Activated naive CD8-positive, alpha-beta T cell treated with anti-CD3 and anti-CD28 coated beads, Interleukin-2, amount 10 ng/mL, durations not matched to agents 7 days and 5 days (primary cell): ENCODE measurements at regions not wholly inside any gene's neighbourhood (a gene's known extent, or its start where the extent isn't known, plus 50 kb on each side); places are given as distances from the start of the nearest gene placed in this dataset.

ENCODE experiments used
- ATAC-seq: fragments of 150-1000 bp; cut with Tn5 transposase; one replicate; pipeline ENCODE4 v1.10.0; 2021; ENCODE audit warnings: low read depth, moderate library complexity
- POLR2A ChIA-PET: fragments of 350-600 bp; sonication (Branson Sonifier 250); formaldehyde crosslinking; loops from one replicate; lab custom pipeline; 2021; ENCODE audit warnings: antibody characterized with exemption; lab: Charles Lee
- DNase-seq: peaks from one replicate; pipeline ENCODE4 v3.0.0; 2021
- H3K27ac Mint-ChIP-seq: one replicate; pipeline ENCODE4 v1.8.0; 2022; ENCODE audit warnings: mild to moderate bottlenecking, mixed read lengths
- H3K27me3 Mint-ChIP-seq: one replicate; pipeline ENCODE4 v1.8.0; 2022; ENCODE audit warnings: mild to moderate bottlenecking, moderate library complexity, mixed read lengths
- H3K36me3 Mint-ChIP-seq: one replicate; pipeline ENCODE4 v1.8.0; 2021; ENCODE audit warnings: mild to moderate bottlenecking, mixed read lengths
- H3K4me1 Mint-ChIP-seq: one replicate; pipeline ENCODE4 v1.8.0; 2021; ENCODE audit warnings: mixed read lengths
- H3K4me3 Mint-ChIP-seq: one replicate; pipeline ENCODE4 v1.8.0; 2022; ENCODE audit warnings: mild to moderate bottlenecking, moderate library complexity, mixed read lengths
- H3K9me3 Mint-ChIP-seq: one replicate; pipeline ENCODE4 v1.8.0; 2021; ENCODE audit warnings: mixed read lengths

DNA sequence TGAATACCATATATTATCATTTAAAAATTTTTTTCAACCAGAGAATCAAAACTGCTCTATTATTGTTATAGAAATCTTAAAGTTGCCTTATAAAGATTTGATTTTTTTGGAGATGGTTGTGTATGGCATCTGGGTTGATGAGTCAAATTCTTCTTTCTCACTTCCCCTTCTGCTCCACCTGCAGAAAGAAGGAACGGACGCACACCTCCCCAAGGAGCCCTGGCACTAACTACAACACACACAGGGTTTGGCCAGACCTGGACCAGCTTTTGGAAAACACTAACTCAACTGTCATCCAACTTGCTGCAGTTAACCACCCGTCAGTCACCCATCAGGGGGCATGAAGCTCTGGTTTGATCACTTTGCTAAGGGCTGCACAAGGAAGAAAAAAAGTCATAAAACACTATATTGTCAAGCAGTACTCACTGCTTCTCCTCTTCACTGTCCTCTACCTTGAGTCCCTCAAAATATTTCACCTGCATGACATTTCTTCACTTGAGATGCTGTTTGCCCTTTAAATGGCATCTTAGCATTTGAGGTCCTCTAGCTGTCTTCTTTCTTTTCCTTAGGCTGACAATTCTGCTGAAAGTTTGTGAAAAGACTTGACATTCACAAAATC lies 266.7 kb upstream of the PHF14 start:
- Mint-ChIP-seq H3K36me3 (no peaks in the 10 kb centered on the region), H3K27me3 (peaks cover 3% of the 10 kb centered on the region), H3K9me3 (no peaks in the 10 kb centered on the region), H3K4me3 (no peak overlapping the region), H3K27ac (no peak overlapping the region), H3K4me1 (no peaks in the 10 kb centered on the region)
- no peak for DNase-seq
- POLR2A ChIA-PET: no interaction called here
- no peak for ATAC-seq

DNA sequence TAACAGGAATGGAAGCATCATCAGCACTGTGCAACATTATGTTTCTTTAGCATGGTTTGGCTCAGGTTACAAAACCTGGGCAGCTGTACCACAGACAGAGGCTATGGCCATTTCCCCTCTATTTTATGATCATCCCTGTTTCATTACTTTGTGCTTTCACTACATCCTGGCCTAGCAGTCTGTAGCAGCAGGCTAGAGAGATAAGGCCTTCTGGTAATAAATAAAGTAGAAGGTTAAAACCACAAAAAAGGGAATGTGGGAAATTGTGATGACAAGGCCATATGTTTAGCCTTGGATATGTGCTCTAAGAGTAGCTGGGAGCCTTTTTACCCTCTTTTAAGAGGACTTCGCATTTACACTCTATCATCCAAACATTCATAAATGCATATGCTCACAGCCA lies 266.2 kb upstream of the PHF14 start:
- Mint-ChIP-seq H3K36me3 (no peaks in the 10 kb centered on the region), H3K4me3 (no peak overlapping the region), H3K27me3 (peaks cover 3% of the 10 kb centered on the region), H3K9me3 (no peaks in the 10 kb centered on the region), H3K4me1 (no peaks in the 10 kb centered on the region), H3K27ac (no peak overlapping the region)
- DNase-seq (no peak), ATAC-seq (no peak)
- POLR2A ChIA-PET: no interaction called here

DNA sequence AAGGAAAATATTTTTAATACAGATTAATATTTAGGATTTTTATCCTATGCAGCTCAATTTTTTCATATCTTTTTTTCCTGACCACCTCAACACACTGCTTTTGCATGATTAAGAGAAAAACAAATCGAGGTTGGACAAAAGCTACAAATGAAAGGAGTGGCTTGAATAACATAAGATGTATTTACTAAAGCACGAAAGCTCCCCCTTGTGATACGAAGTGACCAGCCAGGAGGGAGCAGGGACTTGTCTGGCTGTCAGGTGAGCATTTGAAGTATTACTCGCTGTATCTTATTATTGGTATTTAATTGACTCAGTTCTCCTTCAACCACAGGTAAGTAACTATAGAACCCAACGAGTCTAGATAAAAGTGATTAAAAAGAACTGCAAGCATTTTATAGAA lies 265.2 kb upstream of the PHF14 start:
- ATAC-seq (no peak), DNase-seq (no peak)
- POLR2A ChIA-PET: no interaction called here
- H3K4me1 Mint-ChIP-seq: no peaks in the 10 kb centered on the region
- no peak overlapping the region for H3K4me3 Mint-ChIP-seq
- H3K27me3 Mint-ChIP-seq: peaks cover 3% of the 10 kb centered on the region
- no peaks in the 10 kb centered on the region for H3K9me3 Mint-ChIP-seq
- no peaks in the 10 kb centered on the region for H3K36me3 Mint-ChIP-seq
- no peak overlapping the region for H3K27ac Mint-ChIP-seq

DNA sequence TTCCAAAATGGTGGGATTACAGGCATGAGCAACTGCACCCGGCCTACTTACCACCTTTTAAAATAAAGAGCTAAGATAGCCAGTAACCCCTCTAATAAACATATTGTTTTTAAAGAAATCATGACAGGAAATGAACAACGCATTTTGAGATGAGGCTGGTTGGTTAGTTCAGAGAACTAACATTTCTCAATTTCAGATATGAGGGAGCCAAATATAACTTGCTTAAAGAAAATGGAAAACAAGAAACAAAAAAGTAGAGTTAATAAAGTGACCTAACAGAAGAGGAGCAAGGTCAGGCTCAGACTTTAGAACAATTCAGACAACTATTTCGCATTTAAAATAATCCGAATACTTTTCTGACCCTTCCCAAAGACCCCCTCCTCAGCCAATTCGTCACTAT lies 254.9 kb upstream of the PHF14 start:
- peaks cover 1% of the 10 kb centered on the region for H3K27me3 Mint-ChIP-seq
- no peak overlapping the region for H3K4me3 Mint-ChIP-seq
- POLR2A ChIA-PET: no interaction called here
- H3K27ac Mint-ChIP-seq: no peak overlapping the region
- no peaks in the 10 kb centered on the region for H3K36me3 Mint-ChIP-seq
- DNase-seq (no peak), ATAC-seq (no peak)
- no peaks in the 10 kb centered on the region for H3K4me1 Mint-ChIP-seq
- no peaks in the 10 kb centered on the region for H3K9me3 Mint-ChIP-seq

DNA sequence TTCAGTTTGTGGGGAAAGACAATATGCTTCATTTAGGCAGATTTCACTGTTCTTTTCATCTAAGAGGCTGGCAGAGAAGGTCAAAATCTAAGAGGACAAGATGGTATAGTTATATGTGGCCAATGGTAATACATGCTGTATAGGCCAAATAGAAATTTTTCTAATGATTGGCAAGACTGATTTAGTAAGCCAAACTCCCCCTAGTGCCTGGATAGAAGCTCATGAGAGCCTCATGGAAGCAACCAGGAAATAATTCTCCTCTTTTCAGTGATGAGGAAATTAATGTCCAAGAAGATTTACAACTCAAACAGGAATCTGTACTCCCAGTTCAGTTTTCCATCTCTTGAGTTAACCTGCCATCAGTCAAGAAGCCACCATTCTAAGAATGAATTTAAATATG lies 253.6 kb upstream of the PHF14 start:
- POLR2A ChIA-PET: no interaction called here
- ATAC-seq (no peak), DNase-seq (no peak)
- Mint-ChIP-seq H3K36me3 (no peaks in the 10 kb centered on the region), H3K27ac (no peak overlapping the region), H3K4me3 (no peak overlapping the region), H3K4me1 (no peaks in the 10 kb centered on the region), H3K9me3 (no peaks in the 10 kb centered on the region), H3K27me3 (peaks cover 4% of the 10 kb centered on the region)

DNA sequence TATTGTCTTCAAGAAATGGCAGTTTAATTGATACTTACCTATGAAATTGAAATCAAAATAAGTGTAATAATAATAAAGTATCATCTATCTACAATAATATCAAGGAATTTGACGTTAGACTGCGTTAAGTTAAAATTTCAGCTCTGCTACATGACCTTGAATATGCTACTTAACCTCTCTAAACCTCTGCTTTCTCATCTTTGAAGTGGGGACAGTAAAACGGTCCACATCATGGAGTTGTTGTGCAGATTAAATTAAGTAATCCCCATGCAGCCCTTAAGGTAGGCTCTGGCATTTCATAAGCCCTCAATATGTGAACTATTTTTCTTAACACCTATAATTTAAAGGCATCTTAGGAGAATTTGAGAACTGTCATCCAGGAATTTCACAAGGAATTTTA lies 252.4 kb upstream of the PHF14 start:
- H3K4me1 Mint-ChIP-seq: no peaks in the 10 kb centered on the region
- H3K27ac Mint-ChIP-seq: no peak overlapping the region
- ATAC-seq: no peak

DNA sequence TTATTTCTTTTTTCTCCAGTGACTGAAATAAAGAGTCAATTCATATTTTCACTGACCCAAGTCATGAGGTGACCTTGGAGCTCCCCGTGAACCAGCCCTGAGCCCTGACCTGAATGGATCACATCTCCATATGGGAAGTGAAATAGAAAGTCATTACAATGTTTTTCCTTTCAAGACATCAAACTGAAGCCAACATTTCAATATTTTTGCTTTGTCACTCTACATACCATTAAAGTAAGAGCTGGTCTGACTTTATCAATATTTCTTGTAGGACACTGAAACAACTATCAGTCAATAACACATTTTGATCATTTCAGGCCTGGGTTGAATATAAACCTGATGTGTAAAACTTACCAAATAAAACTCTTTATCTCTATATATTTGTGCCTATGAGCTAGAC lies 249.8 kb upstream of the PHF14 start:
- Mint-ChIP-seq H3K27ac (no peak overlapping the region), H3K4me1 (no peaks in the 10 kb centered on the region), H3K9me3 (no peaks in the 10 kb centered on the region), H3K27me3 (peaks cover 6% of the 10 kb centered on the region), H3K36me3 (no peaks in the 10 kb centered on the region), H3K4me3 (no peak overlapping the region)
- POLR2A ChIA-PET: no interaction called here
- no peak for ATAC-seq
- no peak for DNase-seq

More for the DNA sequence above, 252.4 kb upstream of the PHF14 start:
- no peaks in the 10 kb centered on the region for H3K36me3 Mint-ChIP-seq
- H3K9me3 Mint-ChIP-seq: no peaks in the 10 kb centered on the region
- H3K27me3 Mint-ChIP-seq: peaks cover 4% of the 10 kb centered on the region
- DNase-seq: no peak
- no peak overlapping the region for H3K4me3 Mint-ChIP-seq
- POLR2A ChIA-PET: no interaction called here

DNA sequence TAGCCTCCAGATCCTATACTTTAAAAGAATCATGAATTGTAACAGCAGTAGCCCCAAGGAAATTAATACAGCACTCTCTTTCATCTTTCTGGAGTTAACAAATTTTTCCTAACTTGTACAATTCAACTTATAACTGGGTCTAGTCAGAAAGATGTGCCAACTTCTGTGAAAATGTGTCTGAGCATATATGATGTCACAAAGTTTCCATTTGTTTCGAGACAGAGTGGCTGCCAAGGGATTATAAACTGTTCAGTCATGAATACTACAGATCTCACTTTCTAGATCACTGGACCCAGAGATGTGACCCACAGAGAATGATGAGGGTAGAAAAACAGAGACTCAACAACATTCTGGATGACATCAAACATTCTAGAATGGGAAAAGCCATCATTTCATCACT lies 249.2 kb upstream of the PHF14 start:
- H3K27me3 Mint-ChIP-seq: peaks cover 8% of the 10 kb centered on the region

DNA sequence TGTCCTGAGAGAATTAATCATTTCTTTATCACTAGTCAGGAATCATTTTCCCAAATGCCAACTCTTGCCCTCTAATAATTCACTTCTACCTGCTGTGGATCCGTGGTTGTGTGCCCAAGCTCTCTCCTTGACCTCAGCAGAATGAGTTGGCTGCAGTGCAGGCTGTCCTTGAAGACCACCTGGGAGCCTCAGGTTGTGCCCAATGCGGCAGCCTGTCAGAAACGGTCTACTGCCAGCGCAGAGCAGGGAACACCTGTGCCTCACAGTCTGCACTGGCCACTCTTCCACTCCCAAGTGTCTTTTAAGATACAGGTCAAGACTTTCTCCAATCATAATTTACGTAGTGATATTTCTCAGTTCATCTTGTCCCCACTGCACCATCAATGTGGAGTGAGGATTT lies 246.0 kb upstream of the PHF14 start:
- no peak overlapping the region for H3K4me3 Mint-ChIP-seq
- no peak for ATAC-seq
- no peak overlapping the region for H3K27ac Mint-ChIP-seq
- no peak for DNase-seq
- H3K9me3 Mint-ChIP-seq: no peaks in the 10 kb centered on the region
- POLR2A ChIA-PET: no interaction called here
- H3K27me3 Mint-ChIP-seq: peaks cover 8% of the 10 kb centered on the region
- H3K4me1 Mint-ChIP-seq: no peaks in the 10 kb centered on the region
- H3K36me3 Mint-ChIP-seq: no peaks in the 10 kb centered on the region

More for the DNA sequence above, 249.2 kb upstream of the PHF14 start:
- ATAC-seq (no peak), DNase-seq (no peak)
- Mint-ChIP-seq H3K4me3 (no peak overlapping the region), H3K4me1 (no peaks in the 10 kb centered on the region), H3K9me3 (no peaks in the 10 kb centered on the region), H3K27ac (no peak overlapping the region), H3K36me3 (no peaks in the 10 kb centered on the region)
- POLR2A ChIA-PET: no interaction called here

DNA sequence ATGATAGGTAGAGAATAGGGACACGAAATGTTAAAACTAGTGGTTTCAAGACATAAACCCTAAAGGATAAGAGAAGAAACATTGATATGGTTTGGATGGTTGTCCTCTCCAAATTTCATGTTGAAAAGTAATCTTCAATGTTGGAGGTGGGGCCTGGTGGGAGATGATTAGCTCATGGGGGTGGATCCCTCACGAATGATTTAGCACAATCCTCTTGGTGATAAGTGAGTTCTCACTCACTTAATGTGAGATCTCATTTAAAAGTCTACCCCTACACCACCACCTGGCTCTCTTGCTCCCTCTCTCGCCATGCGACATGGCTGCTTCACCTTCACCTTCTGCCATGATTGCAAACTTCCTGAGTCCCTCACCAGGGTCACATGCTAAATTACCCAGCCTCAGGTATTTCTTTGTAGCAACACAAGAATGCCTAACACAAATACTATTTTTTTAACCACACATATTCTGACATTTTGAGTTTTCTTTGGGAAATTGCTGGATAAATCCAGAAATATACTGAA lies 242.4 kb upstream of the PHF14 start:
- POLR2A ChIA-PET: no interaction called here
- no peaks in the 10 kb centered on the region for H3K4me1 Mint-ChIP-seq
- H3K27ac Mint-ChIP-seq: no peak overlapping the region
- no peaks in the 10 kb centered on the region for H3K36me3 Mint-ChIP-seq
- peaks cover 4% of the 10 kb centered on the region for H3K27me3 Mint-ChIP-seq
- no peak for DNase-seq
- ATAC-seq: no peak
- no peaks in the 10 kb centered on the region for H3K9me3 Mint-ChIP-seq
- H3K4me3 Mint-ChIP-seq: no peak overlapping the region

DNA sequence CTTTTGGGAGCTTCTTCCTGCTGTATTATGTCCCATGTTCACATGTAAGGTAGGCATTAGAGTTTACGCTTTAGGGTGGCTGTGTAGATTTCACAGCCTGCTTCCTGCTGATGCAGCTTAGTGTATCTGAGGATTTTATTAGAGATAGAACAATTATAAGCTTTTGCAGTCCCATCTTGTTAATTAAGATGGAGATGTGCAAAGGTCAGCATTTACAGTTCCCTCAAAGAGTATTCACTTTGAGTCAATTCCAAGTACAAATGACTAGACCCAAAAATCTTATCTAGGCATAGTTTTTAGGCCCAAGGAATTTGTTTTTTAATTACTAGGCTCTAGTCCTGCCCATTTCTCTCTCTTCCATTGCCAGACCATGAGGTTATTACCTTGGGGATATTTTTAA lies 239.9 kb upstream of the PHF14 start:
- no peaks in the 10 kb centered on the region for H3K9me3 Mint-ChIP-seq
- no peak overlapping the region for H3K27ac Mint-ChIP-seq
- POLR2A ChIA-PET: no interaction called here
- H3K27me3 Mint-ChIP-seq: peaks cover 3% of the 10 kb centered on the region
- DNase-seq (no peak), ATAC-seq (no peak)
- no peaks in the 10 kb centered on the region for H3K36me3 Mint-ChIP-seq
- H3K4me3 Mint-ChIP-seq: no peak overlapping the region
- H3K4me1 Mint-ChIP-seq: no peaks in the 10 kb centered on the region

DNA sequence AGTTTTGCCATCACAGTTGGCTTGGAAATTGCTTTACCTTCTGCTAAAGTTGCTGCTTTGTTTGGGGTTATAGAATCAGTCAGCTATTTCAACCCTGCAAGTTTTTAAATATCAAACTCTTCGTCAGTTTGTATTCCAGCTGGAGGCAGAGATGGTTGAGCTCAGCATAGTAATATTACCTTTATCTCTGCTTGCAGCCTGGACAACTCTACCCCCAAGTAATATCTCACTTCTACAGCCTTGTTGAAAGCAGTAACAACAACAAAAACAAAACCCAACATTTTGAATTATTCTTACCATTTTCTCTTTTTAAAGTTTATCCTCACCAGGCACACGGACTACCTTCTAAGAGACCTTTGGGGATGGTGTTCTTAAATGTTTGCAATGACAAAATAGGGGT lies 239.1 kb upstream of the PHF14 start:
- Mint-ChIP-seq H3K27me3 (no peaks in the 10 kb centered on the region), H3K9me3 (no peaks in the 10 kb centered on the region), H3K27ac (no peak overlapping the region), H3K4me1 (no peaks in the 10 kb centered on the region), H3K4me3 (no peak overlapping the region), H3K36me3 (no peaks in the 10 kb centered on the region)
- ATAC-seq (no peak), DNase-seq (no peak)
- POLR2A ChIA-PET: no interaction called here

DNA sequence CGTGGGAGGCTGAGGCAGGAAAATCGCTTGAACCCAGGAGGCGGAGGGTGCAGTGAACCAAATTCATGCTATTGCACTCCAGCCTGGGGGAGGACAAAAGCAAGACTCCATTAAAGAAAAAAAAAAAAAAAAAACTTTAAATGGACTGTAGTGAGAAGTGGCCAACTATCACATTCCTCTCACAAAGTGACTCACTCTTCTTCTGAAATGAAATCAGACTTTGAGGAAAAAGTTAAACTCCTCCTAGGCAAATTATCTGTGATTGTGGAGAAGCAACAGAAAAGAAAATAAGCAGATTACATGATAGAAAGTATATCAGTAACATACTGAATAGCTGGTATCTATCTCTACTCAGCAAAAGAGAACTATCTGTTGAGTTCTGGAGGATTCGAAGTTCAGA lies 234.3 kb upstream of the PHF14 start:
- no peaks in the 10 kb centered on the region for H3K4me1 Mint-ChIP-seq
- no peaks in the 10 kb centered on the region for H3K27me3 Mint-ChIP-seq
- ATAC-seq (no peak), DNase-seq (no peak)
- no peaks in the 10 kb centered on the region for H3K36me3 Mint-ChIP-seq
- H3K4me3 Mint-ChIP-seq: no peak overlapping the region
- POLR2A ChIA-PET: no interaction called here
- H3K9me3 Mint-ChIP-seq: peaks cover under 1% of the 10 kb centered on the region
- H3K27ac Mint-ChIP-seq: no peak overlapping the region

DNA sequence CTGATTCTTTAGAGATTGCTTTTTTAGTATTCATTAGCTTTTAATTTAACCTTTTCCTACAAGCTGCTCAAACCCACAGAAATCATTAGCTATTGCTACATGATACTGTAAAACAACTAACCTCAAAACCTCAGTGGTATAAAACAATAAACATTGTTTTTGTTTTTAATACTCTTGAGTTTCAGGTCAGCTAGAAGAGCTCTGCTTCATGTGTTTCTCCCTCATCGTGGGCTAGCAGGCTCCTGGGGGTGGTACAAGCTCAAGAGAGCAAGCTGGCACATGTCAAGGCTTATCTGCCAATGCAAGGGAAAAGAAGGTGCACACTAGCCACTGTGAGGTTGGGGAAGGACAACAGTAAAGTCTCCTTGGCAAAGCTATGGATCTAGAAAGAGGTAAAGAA lies 232.9 kb upstream of the PHF14 start:
- no peaks in the 10 kb centered on the region for H3K4me1 Mint-ChIP-seq
- POLR2A ChIA-PET: no interaction called here

DNA sequence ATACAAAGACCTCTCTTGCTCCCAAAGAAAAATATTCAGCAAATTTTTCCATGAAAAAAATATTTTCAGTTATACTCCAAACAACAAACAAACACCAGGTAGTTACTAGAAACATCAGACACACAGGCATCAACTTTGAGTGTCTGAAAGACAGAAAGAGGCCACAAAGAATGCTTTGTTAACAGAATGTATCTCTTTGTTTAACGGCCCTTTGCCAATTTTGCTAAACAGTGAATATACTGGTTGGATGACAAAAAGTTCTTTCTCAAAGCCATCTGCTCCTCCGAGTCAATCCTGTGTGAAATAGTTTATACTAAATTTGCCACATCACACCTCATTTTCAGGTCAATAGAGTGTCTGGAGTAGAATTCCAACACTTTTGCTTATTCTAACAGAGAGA lies 216.7 kb upstream of the PHF14 start:
- ATAC-seq: no peak
- POLR2A ChIA-PET: no interaction called here
- H3K27me3 Mint-ChIP-seq: no peaks in the 10 kb centered on the region

More for the DNA sequence above, 232.9 kb upstream of the PHF14 start:
- no peak overlapping the region for H3K4me3 Mint-ChIP-seq
- DNase-seq (no peak), ATAC-seq (no peak)
- peaks cover 1% of the 10 kb centered on the region for H3K9me3 Mint-ChIP-seq
- H3K36me3 Mint-ChIP-seq: no peaks in the 10 kb centered on the region
- no peaks in the 10 kb centered on the region for H3K27me3 Mint-ChIP-seq
- no peak overlapping the region for H3K27ac Mint-ChIP-seq

More for the DNA sequence above, 216.7 kb upstream of the PHF14 start:
- H3K27ac Mint-ChIP-seq: no peak overlapping the region
- H3K4me1 Mint-ChIP-seq: no peaks in the 10 kb centered on the region
- no peaks in the 10 kb centered on the region for H3K36me3 Mint-ChIP-seq
- no peak overlapping the region for H3K4me3 Mint-ChIP-seq
- no peak for DNase-seq
- peaks cover 7% of the 10 kb centered on the region for H3K9me3 Mint-ChIP-seq
